Astrocyte of the hippocampus (primary cell): ENCODE measurements at regions not wholly inside any gene's neighbourhood (a gene's known extent, or its start where the extent isn't known, plus 50 kb on each side); places are given as distances from the start of the nearest gene placed in this dataset.

Experiments used
- DNase-seq: peaks from one replicate; pipeline ENCODE4 v3.0.0; 2011; ENCODE audit warnings: low read depth, low spot score

- DNase-seq: no peak
These were observed 326.4 kb downstream of the MEI4 start for GRCh38 chr6:77979204-77979603.

- DNase-seq: no peak
These were observed 333.7 kb downstream of the MEI4 start for GRCh38 chr6:77986380-77987034.

GRCh38 chr6:77987035-77987384, 334.2 kb downstream of the MEI4 start:
- DNase-seq: no peak

GRCh38 chr6:78010130-78010529, 357.3 kb downstream of the MEI4 start:
- DNase-seq: no peak

GRCh38 chr6:78020586-78020985, 367.7 kb downstream of the MEI4 start:
- no peak for DNase-seq

- DNase-seq: no peak
These were observed 372.7 kb downstream of the MEI4 start for GRCh38 chr6:78025502-78025901.

- no peak for DNase-seq
These were observed 378.4 kb downstream of the MEI4 start for GRCh38 chr6:78031228-78031627.

- no peak for DNase-seq
These were observed 406.3 kb downstream of the MEI4 start for GRCh38 chr6:78059171-78059570.

- DNase-seq: no peak
These were observed 410.2 kb downstream of the MEI4 start for GRCh38 chr6:78062993-78063392.

- no peak for DNase-seq
These were observed 423.5 kb downstream of the MEI4 start for GRCh38 chr6:78076371-78076770.

GRCh38 chr6:78089531-78089930, 436.7 kb downstream of the MEI4 start:
- peak; percentile 23 for DNase-seq

GRCh38 chr6:78093906-78094305, 441.1 kb downstream of the MEI4 start:
- DNase-seq: no peak

- DNase-seq: no peak
These were observed 448.5 kb downstream of the MEI4 start for GRCh38 chr6:78101387-78101786.

- no peak for DNase-seq
These were observed 457.8 kb downstream of the MEI4 start for GRCh38 chr6:78110641-78111040.

GRCh38 chr6:78117966-78118365, 465.1 kb downstream of the MEI4 start:
- no peak for DNase-seq

GRCh38 chr6:78131521-78131920, 478.7 kb downstream of the MEI4 start:
- no peak for DNase-seq

GRCh38 chr6:78132671-78133410, 480.0 kb downstream of the MEI4 start:
- DNase-seq: no peak

GRCh38 chr6:78150425-78150824, 497.6 kb downstream of the MEI4 start:
- DNase-seq: no peak

- DNase-seq: no peak
These were observed 501.1 kb downstream of the MEI4 start for GRCh38 chr6:78153976-78154375.

GRCh38 chr6:78157606-78158005, 504.8 kb downstream of the MEI4 start:
- DNase-seq: no peak

GRCh38 chr6:78188891-78189290, 536.1 kb downstream of the MEI4 start:
- DNase-seq: no peak

- peak; percentile 3 for DNase-seq
These were observed 539.2 kb downstream of the MEI4 start for GRCh38 chr6:78192057-78192456.

- DNase-seq: no peak
These were observed 546.2 kb downstream of the MEI4 start for GRCh38 chr6:78199044-78199443.

GRCh38 chr6:78222226-78222625, 569.4 kb downstream of the MEI4 start:
- no peak for DNase-seq
